KMS-11 (cell line): ENCODE measurements at regions not wholly inside any gene's neighbourhood (a gene's known extent, or its start where the extent isn't known, plus 50 kb on each side); places are given as distances from the start of the nearest gene placed in this dataset.
"Not testable (repeated sequence)": the region's sequence is repeated elsewhere in the genome, so short reads cannot be mapped to it uniquely, and the experiment has no call there.

Experiments
- H2AFZ ChIP-seq: fragments of 200-600 bp; sonication (generic); 2 replicates; pipeline ENCODE4 v1.6.1; 2016; ENCODE audit warnings: antibody characterized with exemption, mixed run types, low read depth
- H3K27ac ChIP-seq: fragments of 200-600 bp; sonication (generic); 2 replicates; pipeline ENCODE4 v1.6.1; 2016; ENCODE audit warnings: mild to moderate bottlenecking, mixed run types
- H3K27me3 ChIP-seq: fragments of 200-600 bp; sonication (generic); 2 replicates; pipeline ENCODE4 v1.6.1; 2017; ENCODE audit warnings: mild to moderate bottlenecking, low read depth, mixed run types, moderate library complexity; ENCODE audit not compliant: insufficient read depth
- H3K36me3 ChIP-seq: fragments of 200-600 bp; sonication (generic); 2 replicates; pipeline ENCODE4 v1.6.1; 2017; ENCODE audit warnings: mild to moderate bottlenecking, mixed run types; ENCODE audit not compliant: insufficient read depth
- H3K4me1 ChIP-seq: fragments of 200-600 bp; sonication (generic); 2 replicates; pipeline ENCODE4 v1.6.1; 2016; ENCODE audit warnings: mild to moderate bottlenecking, low read depth, mixed run types; ENCODE audit not compliant: poor library complexity, severe bottlenecking
- H3K4me2 ChIP-seq: fragments of 200-600 bp; sonication (generic); 2 replicates; pipeline ENCODE4 v1.7.0; 2016; ENCODE audit warnings: mild to moderate bottlenecking, mixed run types
- H3K4me3 ChIP-seq: fragments of 200-600 bp; sonication (generic); IDR thresholded peaks from 2 replicates; pipeline ENCODE4 v1.6.1; 2017; ENCODE audit warnings: low read depth, low read length, mixed read lengths; ENCODE audit not compliant: insufficient read depth
- H3K79me2 ChIP-seq: fragments of 200-600 bp; sonication (generic); 2 replicates; pipeline ENCODE4 v1.6.1; 2016; ENCODE audit warnings: low read depth, mixed run types; ENCODE audit not compliant: insufficient read depth
- H3K9ac ChIP-seq: fragments of 200-600 bp; sonication (generic); 2 replicates; pipeline ENCODE4 v1.6.1; 2016; ENCODE audit warnings: mild to moderate bottlenecking, mixed run types
- H4K20me1 ChIP-seq: fragments of 200-600 bp; sonication (generic); 2 replicates; pipeline ENCODE4 v1.6.1; 2016; ENCODE audit warnings: mild to moderate bottlenecking, mixed run types; ENCODE audit not compliant: insufficient read depth
- CTCF ChIP-seq: fragments of 200-600 bp; sonication (generic); conservative IDR thresholded peaks from 2 replicates; pipeline ENCODE4 v1.6.1; 2017; ENCODE audit warnings: low read depth, mild to moderate bottlenecking, antibody characterized with exemption, low read length, moderate library complexity, mixed read lengths

- H4K20me1 ChIP-seq = no peaks in the 10 kb centered on the region
- H3K9ac ChIP-seq = no peak overlapping the region
- no peak for TF ChIP-seq CTCF
- H3K4me2 ChIP-seq = no peak overlapping the region
- no peaks in the 10 kb centered on the region for H3K79me2 ChIP-seq
- no peaks in the 10 kb centered on the region for H3K4me1 ChIP-seq
- no peak overlapping the region for H2AFZ ChIP-seq
- H3K4me3 ChIP-seq = no peak overlapping the region
- H3K36me3 ChIP-seq = no peaks in the 10 kb centered on the region
- no peaks in the 10 kb centered on the region for H3K27me3 ChIP-seq
- no peak overlapping the region for H3K27ac ChIP-seq
Measured at GRCh38 chr2:14778015-14778414, 145.5 kb downstream of the LRATD1 start.

GRCh38 chr2:14779252-14779651 lies 146.7 kb downstream of the LRATD1 start:
- no peak overlapping the region for H3K4me3 ChIP-seq
- TF ChIP-seq CTCF = no peak
- H3K27me3 ChIP-seq = no peaks in the 10 kb centered on the region
- no peaks in the 10 kb centered on the region for H3K36me3 ChIP-seq
- no peak overlapping the region for H3K4me2 ChIP-seq
- H2AFZ ChIP-seq = no peak overlapping the region
- H3K9ac ChIP-seq = no peak overlapping the region
- no peaks in the 10 kb centered on the region for H3K4me1 ChIP-seq
- H3K27ac ChIP-seq = no peak overlapping the region
- H3K79me2 ChIP-seq = no peaks in the 10 kb centered on the region
- no peaks in the 10 kb centered on the region for H4K20me1 ChIP-seq

- H3K4me3 ChIP-seq = no peak overlapping the region
- H2AFZ ChIP-seq = no peak overlapping the region
- no peak overlapping the region for H3K4me2 ChIP-seq
- H3K9ac ChIP-seq = no peak overlapping the region
- no peaks in the 10 kb centered on the region for H3K79me2 ChIP-seq
- TF ChIP-seq CTCF = no peak
- H3K27me3 ChIP-seq = no peaks in the 10 kb centered on the region
- H3K36me3 ChIP-seq = no peaks in the 10 kb centered on the region
- no peaks in the 10 kb centered on the region for H3K4me1 ChIP-seq
- H4K20me1 ChIP-seq = no peaks in the 10 kb centered on the region
- no peak overlapping the region for H3K27ac ChIP-seq
Measured at GRCh38 chr2:14781142-14781541, 148.6 kb downstream of the LRATD1 start.

GRCh38 chr2:14788814-14789213 lies 156.3 kb downstream of the LRATD1 start:
- not testable (repeated sequence) for H3K9ac ChIP-seq, H3K27me3 ChIP-seq, H3K4me3 ChIP-seq, H3K36me3 ChIP-seq, H2AFZ ChIP-seq, H3K4me2 ChIP-seq, H3K27ac ChIP-seq, H3K4me1 ChIP-seq, H3K79me2 ChIP-seq, H4K20me1 ChIP-seq

GRCh38 chr2:14790041-14790640 lies 157.6 kb downstream of the LRATD1 start:
- Histone ChIP-seq H3K9ac (no peak overlapping the region), H3K27me3 (no peaks in the 10 kb centered on the region), H2AFZ (no peak overlapping the region), H3K79me2 (no peaks in the 10 kb centered on the region), H3K36me3 (no peaks in the 10 kb centered on the region), H4K20me1 (no peaks in the 10 kb centered on the region), H3K27ac (no peak overlapping the region), H3K4me2 (no peak overlapping the region), H3K4me3 (no peak overlapping the region), H3K4me1 (no peaks in the 10 kb centered on the region)
- TF ChIP-seq CTCF = no peak
